Ascending aorta (tissue), 2 donors: ENCODE measurements at regions not wholly inside any gene's neighbourhood (a gene's known extent, or its start where the extent isn't known, plus 50 kb on each side); places are given as distances from the start of the nearest gene placed in this dataset.
"Not testable (repeated sequence)": the region's sequence is repeated elsewhere in the genome, so short reads cannot be mapped to it uniquely, and the experiment has no call there.

ENCODE experiments used
- DNase-seq, 2 donors: peaks; one replicate each; pipeline ENCODE4 v3.0.0-alpha.2; 2019; ENCODE audit warnings: low spot score in 2 of 2
- H3K27ac ChIP-seq, 2 donors: fragments of 200-600 bp; sonication (generic); one replicate each; pipeline ENCODE4 v1.5.1; 2016 to 2017; ENCODE audit warnings: mild to moderate bottlenecking in 1 of 2
- H3K27me3 ChIP-seq: fragments of 200-600 bp; sonication (generic); one replicate; pipeline ENCODE4 v1.5.1; 2017
- H3K36me3 ChIP-seq, 2 donors: fragments of 200-600 bp; sonication (generic); one replicate each; pipeline ENCODE4 v1.5.1; 2016
- H3K4me1 ChIP-seq, 2 donors: fragments of 200-600 bp; sonication (generic); one replicate each; pipeline ENCODE4 v1.5.1; 2016 to 2017; ENCODE audit warnings: mild to moderate bottlenecking in 1 of 2
- H3K4me3 ChIP-seq, 2 donors: fragments of 200-600 bp; sonication (generic); one replicate each; pipeline ENCODE4 v1.5.1; 2016 to 2017; ENCODE audit warnings: mild to moderate bottlenecking in 1 of 2
- H3K9me3 ChIP-seq, 2 donors: fragments of 200-600 bp; sonication (generic); one replicate each; pipeline ENCODE4 v1.5.1; 2016
- intact Hi-C: fragments of 100-400 bp; cut with DNase I; formaldehyde crosslinking; loops from one replicate; pipeline ENCODE4 v1.15.1; 2023
- TF ChIP-seq, protein P1 (sequence below), 3 experiments: fragments of 200-600 bp in 2 of 3; fragments of 450-650 bp in 1 of 3; sonication (generic) in 2 of 3; IDR thresholded peaks; one replicate each; pipeline ENCODE4 v1.5.1; 2016 to 2019; ENCODE audit warnings: antibody characterized with exemption in 3 of 3, mild to moderate bottlenecking in 1 of 3, moderate library complexity in 1 of 3

DNA sequence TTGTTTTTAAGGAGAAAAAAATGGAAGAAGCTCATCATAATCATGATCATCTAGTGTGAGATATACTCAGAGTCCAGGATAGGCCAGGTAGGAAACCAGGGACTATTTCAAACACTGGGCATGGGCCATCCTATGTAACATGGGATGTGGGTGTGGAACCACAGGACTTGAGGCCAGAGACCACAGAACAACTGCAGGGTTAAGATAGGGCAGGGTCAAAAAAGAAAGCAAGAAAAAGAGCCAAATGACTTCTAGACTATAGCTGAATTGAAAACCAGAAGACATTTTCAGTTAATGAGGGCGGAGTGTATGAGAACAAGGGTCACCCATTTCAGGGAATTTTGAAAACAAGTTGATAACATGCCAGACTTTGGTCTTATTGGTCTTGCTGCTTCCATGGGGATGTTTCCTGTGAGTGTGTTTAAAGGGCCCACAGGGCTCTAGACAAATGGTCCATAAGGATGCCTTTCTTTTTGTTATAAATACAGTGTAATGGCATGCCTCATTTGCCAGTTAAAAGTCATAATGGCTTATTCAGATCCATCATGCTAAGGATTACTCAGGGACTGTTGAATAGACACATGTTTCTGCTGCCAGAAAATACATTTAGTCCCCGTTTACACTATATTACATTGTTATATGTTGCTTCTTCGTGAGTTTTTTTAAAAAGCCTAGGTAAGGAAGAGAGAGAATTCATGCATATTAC is 182.0 kb upstream of the C21orf91 start:
- no peak overlapping the region for H3K4me3 ChIP-seq
- no peaks in the 10 kb centered on the region for H3K27me3 ChIP-seq
- intact Hi-C loops = no loop called here
- no peaks in the 10 kb centered on the region for H3K4me1 ChIP-seq
- DNase-seq = no peak
- H3K36me3 ChIP-seq = no peaks in the 10 kb centered on the region
- no peak overlapping the region for H3K27ac ChIP-seq
- H3K9me3 ChIP-seq = no peaks in the 10 kb centered on the region
- TF ChIP-seq, protein P1, sequence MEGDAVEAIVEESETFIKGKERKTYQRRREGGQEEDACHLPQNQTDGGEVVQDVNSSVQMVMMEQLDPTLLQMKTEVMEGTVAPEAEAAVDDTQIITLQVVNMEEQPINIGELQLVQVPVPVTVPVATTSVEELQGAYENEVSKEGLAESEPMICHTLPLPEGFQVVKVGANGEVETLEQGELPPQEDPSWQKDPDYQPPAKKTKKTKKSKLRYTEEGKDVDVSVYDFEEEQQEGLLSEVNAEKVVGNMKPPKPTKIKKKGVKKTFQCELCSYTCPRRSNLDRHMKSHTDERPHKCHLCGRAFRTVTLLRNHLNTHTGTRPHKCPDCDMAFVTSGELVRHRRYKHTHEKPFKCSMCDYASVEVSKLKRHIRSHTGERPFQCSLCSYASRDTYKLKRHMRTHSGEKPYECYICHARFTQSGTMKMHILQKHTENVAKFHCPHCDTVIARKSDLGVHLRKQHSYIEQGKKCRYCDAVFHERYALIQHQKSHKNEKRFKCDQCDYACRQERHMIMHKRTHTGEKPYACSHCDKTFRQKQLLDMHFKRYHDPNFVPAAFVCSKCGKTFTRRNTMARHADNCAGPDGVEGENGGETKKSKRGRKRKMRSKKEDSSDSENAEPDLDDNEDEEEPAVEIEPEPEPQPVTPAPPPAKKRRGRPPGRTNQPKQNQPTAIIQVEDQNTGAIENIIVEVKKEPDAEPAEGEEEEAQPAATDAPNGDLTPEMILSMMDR (IDR thresholded peaks at IDR 0.05) = no peak

DNA sequence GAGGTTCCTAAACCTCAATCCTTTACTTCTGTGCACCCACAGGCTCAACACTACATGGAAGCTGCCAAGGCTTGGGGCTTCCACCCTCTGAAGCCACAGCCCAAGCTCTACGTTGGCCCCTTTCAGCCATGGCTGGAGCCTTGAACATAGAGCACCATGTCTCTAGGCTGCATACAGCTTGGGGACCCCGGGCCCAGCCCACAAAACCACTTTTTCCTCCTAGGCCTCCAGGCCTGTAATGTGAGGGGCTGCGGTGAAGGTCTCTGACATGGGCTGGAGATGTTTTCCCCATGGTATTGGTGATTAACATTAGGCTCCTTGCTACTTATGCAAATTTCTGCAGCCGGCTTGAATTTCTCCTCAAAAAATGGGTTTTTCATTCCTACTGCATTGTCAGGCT is 179.4 kb upstream of the C21orf91 start:
- H3K4me3 ChIP-seq, H3K4me1 ChIP-seq, H3K36me3 ChIP-seq, H3K27ac ChIP-seq, intact Hi-C loops, DNase-seq, H3K9me3 ChIP-seq, H3K27me3 ChIP-seq: not testable (repeated sequence)

DNA sequence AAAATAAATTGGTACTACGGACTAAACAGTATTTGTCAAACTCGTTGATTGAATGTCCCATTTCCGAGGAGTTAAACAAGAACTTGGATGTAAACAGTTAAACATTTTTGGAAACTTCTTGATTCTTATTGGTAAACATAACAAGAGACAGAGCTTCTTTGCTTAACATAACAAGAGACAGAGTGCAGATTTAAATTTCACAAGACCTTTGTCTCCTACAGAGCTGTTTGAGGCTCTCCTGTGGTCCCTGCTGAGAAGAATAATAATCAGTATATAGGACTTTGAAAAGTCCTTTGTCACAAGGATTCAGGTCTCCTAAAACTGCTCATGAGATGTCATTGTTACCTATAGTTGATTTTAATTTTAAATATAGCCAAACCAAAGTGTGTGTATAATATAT is 170.6 kb upstream of the C21orf91 start:
- Histone ChIP-seq H3K27ac (no peak overlapping the region), H3K36me3 (no peaks in the 10 kb centered on the region), H3K4me3 (no peak overlapping the region), H3K9me3 (no peaks in the 10 kb centered on the region), H3K4me1 (no peaks in the 10 kb centered on the region), H3K27me3 (no peaks in the 10 kb centered on the region)
- DNase-seq = no peak
- intact Hi-C loops = no loop called here
- TF ChIP-seq, protein P1 (IDR thresholded peaks at IDR 0.05) = no peak

DNA sequence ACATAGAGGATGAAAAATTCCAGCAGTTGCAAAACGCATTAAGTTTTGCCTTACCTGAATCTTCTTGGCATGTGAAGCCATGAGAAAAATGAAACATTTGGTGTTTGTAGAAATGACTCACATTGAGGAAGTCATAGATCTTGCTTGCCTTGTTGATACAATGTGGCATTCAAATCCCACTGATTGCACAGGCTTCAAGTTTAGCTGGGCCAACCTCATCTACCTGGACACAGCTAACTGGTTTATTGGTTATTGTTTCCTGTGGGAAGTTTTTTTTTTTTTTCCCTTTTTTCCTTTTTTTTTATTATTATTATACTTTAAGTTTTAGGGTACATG is 168.9 kb upstream of the C21orf91 start:
- Histone ChIP-seq H3K9me3 (no peaks in the 10 kb centered on the region), H3K27me3 (no peaks in the 10 kb centered on the region), H3K4me3 (no peak overlapping the region), H3K27ac (no peak overlapping the region), H3K4me1 (no peaks in the 10 kb centered on the region), H3K36me3 (no peaks in the 10 kb centered on the region)
- TF ChIP-seq, protein P1 (IDR thresholded peaks at IDR 0.05) = no peak
- intact Hi-C loops = no loop called here
- DNase-seq = no peak

DNA sequence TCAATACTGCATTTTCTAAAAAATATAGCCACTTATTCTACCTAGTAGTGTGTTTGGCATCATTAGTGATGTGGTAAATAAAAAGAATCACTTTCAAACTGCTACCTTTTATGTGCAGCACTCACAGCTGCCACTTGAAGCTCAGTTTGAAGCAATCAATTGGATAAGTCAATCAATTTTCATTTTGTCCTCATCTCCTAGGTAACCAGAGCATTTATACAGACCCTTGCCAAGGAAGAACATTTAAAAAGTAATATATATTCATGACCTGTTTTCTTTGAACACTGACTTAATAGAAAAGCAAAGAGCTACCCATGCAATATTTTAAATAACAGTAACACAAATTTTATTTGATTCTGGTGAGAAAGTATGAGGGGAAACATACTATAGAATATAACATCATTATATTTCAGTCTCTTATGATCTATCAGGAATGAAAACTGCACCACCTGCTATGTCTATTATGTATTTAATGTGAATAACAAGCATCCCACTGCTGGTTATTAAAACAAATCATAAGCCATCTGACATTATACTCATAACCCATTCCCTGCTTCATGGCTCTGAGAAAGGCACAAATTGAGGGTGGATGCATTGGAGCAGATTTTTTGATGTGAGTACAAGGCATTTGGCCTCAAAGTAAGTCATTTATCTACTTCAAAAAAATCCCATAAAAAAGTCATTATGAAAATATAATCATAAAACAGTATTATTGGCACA is 168.4 kb upstream of the C21orf91 start:
- DNase-seq = no peak
- intact Hi-C loops = no loop called here
- Histone ChIP-seq H3K27me3 (no peaks in the 10 kb centered on the region), H3K9me3 (no peaks in the 10 kb centered on the region), H3K4me3 (no peak overlapping the region), H3K27ac (no peak overlapping the region), H3K36me3 (no peaks in the 10 kb centered on the region), H3K4me1 (no peaks in the 10 kb centered on the region)
- TF ChIP-seq, protein P1 (IDR thresholded peaks at IDR 0.05) = no peak

DNA sequence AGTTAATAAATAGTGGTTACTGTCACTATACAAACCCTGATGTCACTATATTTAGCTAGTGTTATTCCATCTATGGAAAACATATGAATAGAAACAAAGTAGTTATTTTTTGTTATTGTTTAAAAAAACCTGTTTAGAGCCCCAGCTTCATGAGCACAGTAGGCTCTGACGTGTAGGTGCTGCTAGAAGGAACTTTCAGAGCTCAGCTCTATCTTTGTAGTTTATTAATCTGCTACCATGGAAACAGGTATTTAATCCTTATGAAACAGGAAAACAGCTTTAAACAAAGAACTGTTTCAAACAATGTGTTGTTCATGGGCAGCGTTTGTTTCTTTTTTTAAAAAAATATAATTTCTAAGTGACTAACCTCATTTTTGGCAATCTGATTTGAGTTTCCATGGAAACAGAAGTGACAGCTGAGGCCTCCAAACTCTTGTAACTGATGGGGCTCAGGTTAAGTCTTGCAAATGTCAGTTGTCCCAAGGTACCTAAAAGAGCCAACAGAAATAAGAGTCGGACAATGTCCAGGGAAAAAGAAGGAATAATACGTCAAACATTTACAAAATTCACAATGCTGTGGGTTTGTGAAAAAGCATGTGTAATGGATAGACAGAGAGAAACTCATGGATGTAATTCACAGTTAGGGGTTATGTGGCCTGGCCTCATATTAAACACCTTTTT is 162.0 kb upstream of the C21orf91 start:
- Histone ChIP-seq H3K4me3 (no peak overlapping the region), H3K4me1 (no peaks in the 10 kb centered on the region), H3K9me3 (no peaks in the 10 kb centered on the region), H3K27ac (no peak overlapping the region), H3K27me3 (no peaks in the 10 kb centered on the region), H3K36me3 (no peaks in the 10 kb centered on the region)
- intact Hi-C loops = no loop called here
- TF ChIP-seq, protein P1 (IDR thresholded peaks at IDR 0.05) = no peak
- no peak for DNase-seq
